CD4-positive, alpha-beta memory T cell (primary cell): ENCODE measurements at regions not wholly inside any gene's neighbourhood (a gene's known extent, or its start where the extent isn't known, plus 50 kb on each side); places are given as distances from the start of the nearest gene placed in this dataset.

ENCODE experiments used
- CTCF ChIA-PET: fragments of 350-600 bp; sonication (Branson Sonifier 250); formaldehyde crosslinking; loops from one replicate; lab custom pipeline; 2021; ENCODE audit warnings: inconsistent platforms; ENCODE audit not compliant: partially characterized antibody; lab: Charles Lee
- POLR2A ChIA-PET: fragments of 350-600 bp; sonication (Branson Sonifier 250); formaldehyde crosslinking; loops from one replicate; lab custom pipeline; 2021; ENCODE audit not compliant: partially characterized antibody; lab: Charles Lee
- DNase-seq, 5 donors: peaks; one replicate each; pipeline versions ENCODE4 v3.0.0 to v3.0.0-alpha.2; 2020 to 2022; ENCODE audit warnings: mixed read lengths in 1 of 5
- H3K27ac ChIP-seq: one replicate; pipeline ENCODE4 v1.7.0; 2013; ENCODE audit warnings: low read depth, low read length
- H3K27me3 ChIP-seq: 2 replicates; pipeline ENCODE4 v1.7.0; 2013; ENCODE audit warnings: mild to moderate bottlenecking, low read length, moderate library complexity; ENCODE audit not compliant: insufficient read depth
- H3K36me3 ChIP-seq: 2 replicates; pipeline ENCODE4 v1.7.0; 2013; ENCODE audit warnings: mild to moderate bottlenecking, low read length, moderate library complexity; ENCODE audit not compliant: insufficient read depth
- H3K4me1 ChIP-seq: 2 replicates; pipeline ENCODE4 v1.7.0; 2013; ENCODE audit warnings: mild to moderate bottlenecking, low read length, moderate library complexity; ENCODE audit not compliant: insufficient read depth
- H3K4me3 ChIP-seq, 2 donors: one replicate each; pipeline ENCODE4 v1.7.0; 2013; ENCODE audit warnings: low read length in 2 of 2, mild to moderate bottlenecking in 1 of 2
- H3K9me3 ChIP-seq, 2 donors: one replicate each; pipeline ENCODE4 v1.7.0; 2013; ENCODE audit warnings: low read length in 2 of 2, control low read depth in 1 of 2; ENCODE audit not compliant: control insufficient read depth in 1 of 2
- H3K27ac Mint-ChIP-seq, 7 donors: one replicate each; pipeline ENCODE4 v1.8.0; 2020 to 2021; ENCODE audit warnings: mixed read lengths in 7 of 7, mild to moderate bottlenecking in 6 of 7, inconsistent platforms in 3 of 7, moderate library complexity in 3 of 7
- H3K27me3 Mint-ChIP-seq, 2 donors: one replicate each; pipeline ENCODE4 v1.8.0; 2020 to 2021; ENCODE audit warnings: mixed read lengths in 2 of 2
- H3K36me3 Mint-ChIP-seq, 2 donors: one replicate each; pipeline ENCODE4 v1.8.0; 2020 to 2021; ENCODE audit warnings: mixed read lengths in 2 of 2, inconsistent platforms in 1 of 2, mild to moderate bottlenecking in 1 of 2
- H3K4me1 Mint-ChIP-seq, 4 donors: one replicate each; pipeline ENCODE4 v1.8.0; 2020 to 2021; ENCODE audit warnings: mixed read lengths in 4 of 4, mild to moderate bottlenecking in 1 of 4
- H3K4me3 Mint-ChIP-seq, 8 donors: one replicate each; pipeline ENCODE4 v1.8.0; 2020 to 2021; ENCODE audit warnings: mixed read lengths in 8 of 8, mild to moderate bottlenecking in 7 of 8, moderate library complexity in 6 of 8, inconsistent platforms in 3 of 8
- H3K9me3 Mint-ChIP-seq, 8 donors: one replicate each; pipeline ENCODE4 v1.8.0; 2020 to 2021; ENCODE audit warnings: mixed read lengths in 8 of 8, mild to moderate bottlenecking in 5 of 8, inconsistent platforms in 3 of 8, moderate library complexity in 1 of 8
- intact Hi-C: fragments of 100-400 bp; cut with micrococcal nuclease; formaldehyde crosslinking; loops from one replicate; pipeline ENCODE4 v1.15.1; 2023

DNA sequence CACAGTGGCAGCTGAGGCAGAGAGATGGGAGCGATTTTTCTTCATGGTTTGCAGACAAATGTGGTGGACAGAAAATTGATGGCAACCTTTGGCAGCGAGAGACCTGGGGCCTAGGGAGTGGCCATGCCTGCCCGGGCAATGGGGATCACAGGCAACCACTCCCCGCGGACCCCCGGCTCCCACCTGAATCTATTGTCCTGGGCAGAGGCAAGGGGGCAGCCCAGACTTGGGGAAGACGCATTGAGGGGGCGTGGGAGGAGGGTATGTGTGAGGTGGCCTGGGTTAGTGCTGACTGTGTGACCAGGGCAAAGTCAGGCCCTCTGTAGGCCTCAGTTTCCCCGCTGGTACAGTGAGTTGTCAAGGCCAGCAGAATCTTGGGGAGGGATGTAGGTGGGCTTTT lies 53.6 kb upstream of the BLCAP start:
- no peaks in the 10 kb centered on the region for H3K36me3 Mint-ChIP-seq

GRCh38 chr20:37580069-37580468 lies 52.4 kb upstream of the BLCAP start:
- ChIA-PET POLR2A (no interaction called here), CTCF (no interaction called here)
- Mint-ChIP-seq H3K36me3 (no peaks in the 10 kb centered on the region), H3K4me1 (no peaks in the 10 kb centered on the region), H3K4me3 (no peak overlapping the region), H3K9me3 (peaks cover 0 to 3% (median 0%) of the 10 kb centered on the region in 8 donors), H3K27me3 (peaks cover 22 to 33% of the 10 kb centered on the region in 2 donors), H3K27ac (no peak overlapping the region)
- Histone ChIP-seq H3K4me1 (no peaks in the 10 kb centered on the region), H3K9me3 (no peaks in the 10 kb centered on the region), H3K36me3 (no peaks in the 10 kb centered on the region), H3K27me3 (no peaks in the 10 kb centered on the region), H3K27ac (no peak overlapping the region), H3K4me3 (no peak overlapping the region)
- intact Hi-C loops, result no loop called here
- no peak for DNase-seq

More for the DNA sequence above, 53.6 kb upstream of the BLCAP start:
- no peak overlapping the region for H3K27ac ChIP-seq
- peak overlapping the region in 1 of 7 donors; percentile 43 for H3K27ac Mint-ChIP-seq
- H3K9me3 ChIP-seq, result no peaks in the 10 kb centered on the region
- H3K4me3 Mint-ChIP-seq, result no peak overlapping the region
- DNase-seq, result no peak
- ChIA-PET POLR2A (no interaction called here), CTCF (no interaction called here)
- H3K4me3 ChIP-seq, result no peak overlapping the region
- no peaks in the 10 kb centered on the region for H3K4me1 ChIP-seq
- intact Hi-C loops, result no loop called here
- peaks cover 27 to 36% of the 10 kb centered on the region in 2 donors for H3K27me3 Mint-ChIP-seq
- no peaks in the 10 kb centered on the region for H3K27me3 ChIP-seq
- H3K4me1 Mint-ChIP-seq, result no peaks in the 10 kb centered on the region
- no peaks in the 10 kb centered on the region for H3K36me3 ChIP-seq
- H3K9me3 Mint-ChIP-seq, result peaks cover 0 to 9% (median 5%) of the 10 kb centered on the region in 8 donors

GRCh38 chr20:37579106-37579505 lies 51.4 kb upstream of the BLCAP start:
- CTCF ChIA-PET, result no interaction called here
- no peaks in the 10 kb centered on the region for H3K36me3 ChIP-seq
- H3K9me3 Mint-ChIP-seq, result peaks cover 0 to 2% (median 0%) of the 10 kb centered on the region in 8 donors
- intact Hi-C loops, result no loop called here
- peaks cover 22 to 26% of the 10 kb centered on the region in 2 donors for H3K27me3 Mint-ChIP-seq
- no peak for DNase-seq
- POLR2A ChIA-PET, result no interaction called here
- no peaks in the 10 kb centered on the region for H3K9me3 ChIP-seq
- H3K4me3 Mint-ChIP-seq, result no peak overlapping the region
- H3K27ac Mint-ChIP-seq, result no peak overlapping the region
- H3K4me3 ChIP-seq, result no peak overlapping the region
- H3K4me1 Mint-ChIP-seq, result no peaks in the 10 kb centered on the region
- H3K36me3 Mint-ChIP-seq, result no peaks in the 10 kb centered on the region
- no peaks in the 10 kb centered on the region for H3K4me1 ChIP-seq
- H3K27me3 ChIP-seq, result no peaks in the 10 kb centered on the region
- H3K27ac ChIP-seq, result no peak overlapping the region

- H3K36me3 Mint-ChIP-seq, result no peaks in the 10 kb centered on the region
- Histone ChIP-seq H3K36me3 (no peaks in the 10 kb centered on the region), H3K4me3 (no peak overlapping the region), H3K27me3 (no peaks in the 10 kb centered on the region), H3K4me1 (no peaks in the 10 kb centered on the region), H3K9me3 (no peaks in the 10 kb centered on the region), H3K27ac (no peak overlapping the region)
- peaks cover 0 to 4% (median 0%) of the 10 kb centered on the region in 8 donors for H3K9me3 Mint-ChIP-seq
- no peak overlapping the region for H3K27ac Mint-ChIP-seq
- no peak for DNase-seq
- no peaks in the 10 kb centered on the region for H3K4me1 Mint-ChIP-seq
- peaks cover 26 to 29% of the 10 kb centered on the region in 2 donors for H3K27me3 Mint-ChIP-seq
- POLR2A ChIA-PET, result no interaction called here
- intact Hi-C loops, result no loop called here
- CTCF ChIA-PET, result no interaction called here
- H3K4me3 Mint-ChIP-seq, result no peak overlapping the region
Measured at GRCh38 chr20:37577981-37578380, 50.3 kb upstream of the BLCAP start.
